ENCODE measurements at regions not wholly inside any gene's neighbourhood (a gene's known extent, or its start where the extent isn't known, plus 50 kb on each side); places are given as distances from the start of the nearest gene placed in this dataset.

- Histone ChIP-seq H2BK120ac (ENCODE audit: low read depth, low read length) (no peak overlapping the region), H2AFZ (ENCODE audit: low read length) (no peak overlapping the region), H2AK5ac (ENCODE audit: low read depth, low read length) (no peak overlapping the region), H3K36me3 (replicated peaks in 1 of 2; ENCODE audit: control insufficient read depth in 2 of 2, insufficient read depth in 2 of 2, low read length in 2 of 2) (no peaks in the 10 kb centered on the region), H3K9me3 (replicated peaks in 1 of 2; ENCODE audit: control insufficient read depth in 2 of 2, insufficient read depth in 1 of 2, low read depth in 1 of 2, low read length in 2 of 2) (peaks cover 0 to 2% of the 10 kb centered on the region in 2 donors), H3K4me1 (ENCODE audit: control insufficient read depth in 2 of 2, insufficient read depth in 1 of 2, low read depth in 1 of 2, low read length in 2 of 2) (no peaks in the 10 kb centered on the region), H3K18ac (ENCODE audit: low read length) (no peak overlapping the region), H3K4me3 (ENCODE audit: low read length in 2 of 2) (no peak overlapping the region), H3K14ac (ENCODE audit: low read length) (no peak overlapping the region), H3K27me3 (ENCODE audit: control insufficient read depth in 3 of 3, insufficient read depth in 3 of 3, low read depth in 1 of 3, low read length in 3 of 3) (no peaks in the 10 kb centered on the region), H2BK12ac (ENCODE audit: low read length) (no peak overlapping the region), H2BK15ac (ENCODE audit: low read length) (no peak overlapping the region), H3K23ac (ENCODE audit: low read depth, low read length, poor library complexity) (no peak overlapping the region), H4K91ac (ENCODE audit: low read depth, low read length, poor library complexity) (no peak overlapping the region), H3K4ac (ENCODE audit: low read length) (no peak overlapping the region), H4K8ac (ENCODE audit: low read depth, low read length) (no peak overlapping the region), H3K4me2 (ENCODE audit: insufficient read depth, low read length, poor library complexity, severe bottlenecking) (no peak overlapping the region), H3K27ac (replicated peaks; ENCODE audit: low read length) (no peak overlapping the region), H2BK5ac (ENCODE audit: low read length) (no peak overlapping the region), H3K9ac (ENCODE audit: low read depth, low read length, poor library complexity) (no peak overlapping the region), H3K79me1 (ENCODE audit: low read depth, low read length) (no peaks in the 10 kb centered on the region)
- WGBS, 2 donors (ENCODE audit: extremely low coverage in 2 of 2, insufficient read length in 2 of 2, insufficient replicate concordance in 1 of 2), result no CpG with 5 or more reads among the region's 1 CpG
- DNase-seq (ENCODE audit: low spot score), result no peak
These were observed 933.2 kb downstream of the TRIB2 start for GRCh38 chr2:13649918-13650317.

GRCh38 chr2:13650586-13651180 lies 933.9 kb downstream of the TRIB2 start:
- no peaks in the 10 kb centered on the region for H3K79me1 ChIP-seq (ENCODE audit: low read depth, low read length)
- H4K8ac ChIP-seq (ENCODE audit: low read depth, low read length), result no peak overlapping the region

DNA sequence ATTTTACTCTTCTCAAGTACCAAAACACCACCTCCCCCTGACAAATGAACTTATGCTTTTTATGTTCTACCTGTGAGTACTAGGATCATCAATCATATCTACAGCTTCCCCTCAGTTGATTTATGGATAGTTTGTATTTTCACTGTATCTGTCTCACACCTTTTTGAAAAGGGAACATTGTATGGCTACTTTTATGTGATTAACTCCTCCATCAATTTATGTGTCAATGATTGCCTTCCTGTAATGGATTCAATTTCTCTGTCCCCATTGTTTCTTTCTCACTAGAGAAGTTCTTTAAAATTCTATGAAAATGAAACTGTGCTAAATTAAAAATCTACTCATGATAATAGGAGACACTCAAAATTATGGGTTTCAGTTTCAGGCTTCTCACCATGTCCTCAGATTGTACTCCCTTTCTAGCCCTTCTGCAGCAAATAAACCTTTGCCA lies 935.0 kb downstream of the TRIB2 start:
- Histone ChIP-seq H2AFZ (ENCODE audit: low read length) (no peak overlapping the region), H2BK5ac (ENCODE audit: low read length) (no peak overlapping the region), H4K8ac (ENCODE audit: low read depth, low read length) (no peak overlapping the region), H3K4me2 (ENCODE audit: insufficient read depth, low read length, poor library complexity, severe bottlenecking) (no peak overlapping the region), H3K36me3 (replicated peaks in 1 of 2; ENCODE audit: control insufficient read depth in 2 of 2, insufficient read depth in 2 of 2, low read length in 2 of 2) (no peaks in the 10 kb centered on the region), H3K27me3 (ENCODE audit: control insufficient read depth in 3 of 3, insufficient read depth in 3 of 3, low read depth in 1 of 3, low read length in 3 of 3) (no peaks in the 10 kb centered on the region), H2BK120ac (ENCODE audit: low read depth, low read length) (no peak overlapping the region), H3K23ac (ENCODE audit: low read depth, low read length, poor library complexity) (no peak overlapping the region), H4K91ac (ENCODE audit: low read depth, low read length, poor library complexity) (no peak overlapping the region), H3K9ac (ENCODE audit: low read depth, low read length, poor library complexity) (no peak overlapping the region), H3K14ac (ENCODE audit: low read length) (no peak overlapping the region), H3K4me1 (ENCODE audit: control insufficient read depth in 2 of 2, insufficient read depth in 1 of 2, low read depth in 1 of 2, low read length in 2 of 2) (no peaks in the 10 kb centered on the region), H3K27ac (replicated peaks; ENCODE audit: low read length) (no peak overlapping the region), H3K79me1 (ENCODE audit: low read depth, low read length) (no peaks in the 10 kb centered on the region), H2AK5ac (ENCODE audit: low read depth, low read length) (no peak overlapping the region), H2BK15ac (ENCODE audit: low read length) (no peak overlapping the region), H2BK12ac (ENCODE audit: low read length) (no peak overlapping the region), H3K9me3 (replicated peaks in 1 of 2; ENCODE audit: control insufficient read depth in 2 of 2, insufficient read depth in 1 of 2, low read depth in 1 of 2, low read length in 2 of 2) (peaks cover 0 to 2% of the 10 kb centered on the region in 2 donors), H3K4me3 (ENCODE audit: low read length in 2 of 2) (no peak overlapping the region), H3K4ac (ENCODE audit: low read length) (no peak overlapping the region), H3K18ac (ENCODE audit: low read length) (no peak overlapping the region)
- no peak for DNase-seq (ENCODE audit: low spot score)

More at GRCh38 chr2:13650586-13651180, 933.9 kb downstream of the TRIB2 start:
- no peak overlapping the region for H3K4ac ChIP-seq (ENCODE audit: low read length)
- WGBS, 2 donors (ENCODE audit: extremely low coverage in 2 of 2, insufficient read length in 2 of 2, insufficient replicate concordance in 1 of 2), result no CpG with 5 or more reads among the region's 3 CpGs
- peaks cover 0 to 2% of the 10 kb centered on the region in 2 donors for H3K9me3 ChIP-seq (replicated peaks in 1 of 2; ENCODE audit: control insufficient read depth in 2 of 2, insufficient read depth in 1 of 2, low read depth in 1 of 2, low read length in 2 of 2)
- no peak overlapping the region for H3K18ac ChIP-seq (ENCODE audit: low read length)
- H3K4me2 ChIP-seq (ENCODE audit: insufficient read depth, low read length, poor library complexity, severe bottlenecking), result no peak overlapping the region
- no peaks in the 10 kb centered on the region for H3K27me3 ChIP-seq (ENCODE audit: control insufficient read depth in 3 of 3, insufficient read depth in 3 of 3, low read depth in 1 of 3, low read length in 3 of 3)
- H3K9ac ChIP-seq (ENCODE audit: low read depth, low read length, poor library complexity), result no peak overlapping the region
- no peak overlapping the region for H3K27ac ChIP-seq (replicated peaks; ENCODE audit: low read length)
- H2BK15ac ChIP-seq (ENCODE audit: low read length), result no peak overlapping the region
- H2BK12ac ChIP-seq (ENCODE audit: low read length), result no peak overlapping the region
- no peak overlapping the region for H2BK120ac ChIP-seq (ENCODE audit: low read depth, low read length)
- no peaks in the 10 kb centered on the region for H3K36me3 ChIP-seq (replicated peaks in 1 of 2; ENCODE audit: control insufficient read depth in 2 of 2, insufficient read depth in 2 of 2, low read length in 2 of 2)
- no peak overlapping the region for H3K14ac ChIP-seq (ENCODE audit: low read length)
- H3K4me3 ChIP-seq (ENCODE audit: low read length in 2 of 2), result no peak overlapping the region
- no peak overlapping the region for H2AFZ ChIP-seq (ENCODE audit: low read length)
- H2BK5ac ChIP-seq (ENCODE audit: low read length), result no peak overlapping the region
- no peak overlapping the region for H4K91ac ChIP-seq (ENCODE audit: low read depth, low read length, poor library complexity)
- H3K4me1 ChIP-seq (ENCODE audit: control insufficient read depth in 2 of 2, insufficient read depth in 1 of 2, low read depth in 1 of 2, low read length in 2 of 2), result no peaks in the 10 kb centered on the region
- no peak overlapping the region for H3K23ac ChIP-seq (ENCODE audit: low read depth, low read length, poor library complexity)
- no peak overlapping the region for H2AK5ac ChIP-seq (ENCODE audit: low read depth, low read length)
- no peak for DNase-seq (ENCODE audit: low spot score)

DNA sequence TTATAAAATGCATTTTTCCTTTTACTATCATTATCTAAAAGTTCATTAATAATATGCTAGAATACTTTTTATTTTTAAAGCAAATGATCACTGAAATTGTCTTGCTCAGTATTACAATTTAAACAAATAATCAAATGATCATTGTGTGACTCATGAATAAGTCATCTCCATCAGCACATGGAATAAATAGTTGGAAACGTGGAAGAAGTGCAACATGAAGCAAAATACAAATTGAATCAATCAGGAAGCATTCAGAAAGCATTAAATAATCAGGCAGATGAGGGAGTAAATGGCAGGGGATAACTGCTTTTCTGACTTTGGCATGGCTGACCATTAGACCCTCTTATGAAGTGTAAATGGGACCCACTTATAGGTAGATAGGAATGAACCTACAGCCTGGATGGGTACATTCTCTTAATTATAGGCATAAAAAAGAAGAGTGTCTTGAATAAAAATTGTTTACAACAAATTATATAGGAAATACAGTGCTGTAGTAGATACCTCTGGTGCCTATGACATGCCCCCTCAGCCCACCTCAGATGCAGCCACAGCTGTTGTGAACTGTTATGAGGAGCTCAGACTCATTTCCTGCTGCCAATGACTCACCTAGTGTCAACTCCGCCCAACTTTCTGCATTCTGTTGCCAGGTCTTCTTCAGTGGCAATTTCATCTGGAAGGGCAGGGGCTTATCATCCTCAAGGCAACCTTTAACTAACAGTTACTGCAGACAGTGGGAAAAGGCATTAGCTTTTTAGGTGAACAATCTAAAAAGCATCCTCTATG lies 936.0 kb downstream of the TRIB2 start:
- no peak overlapping the region for H2BK15ac ChIP-seq (ENCODE audit: low read length)
- H3K14ac ChIP-seq (ENCODE audit: low read length), result no peak overlapping the region
- no peak overlapping the region for H3K23ac ChIP-seq (ENCODE audit: low read depth, low read length, poor library complexity)
- H3K79me1 ChIP-seq (ENCODE audit: low read depth, low read length), result no peaks in the 10 kb centered on the region
- no peak for DNase-seq (ENCODE audit: low spot score)
- H3K27ac ChIP-seq (replicated peaks; ENCODE audit: low read length), result no peak overlapping the region
- no peak overlapping the region for H2BK120ac ChIP-seq (ENCODE audit: low read depth, low read length)
- H2AFZ ChIP-seq (ENCODE audit: low read length), result no peak overlapping the region
- no peak overlapping the region for H3K18ac ChIP-seq (ENCODE audit: low read length)
- H3K4ac ChIP-seq (ENCODE audit: low read length), result no peak overlapping the region
- H3K36me3 ChIP-seq (replicated peaks in 1 of 2; ENCODE audit: control insufficient read depth in 2 of 2, insufficient read depth in 2 of 2, low read length in 2 of 2), result no peaks in the 10 kb centered on the region
- H4K91ac ChIP-seq (ENCODE audit: low read depth, low read length, poor library complexity), result no peak overlapping the region
- no peak overlapping the region for H3K9ac ChIP-seq (ENCODE audit: low read depth, low read length, poor library complexity)
- no peak overlapping the region for H2BK12ac ChIP-seq (ENCODE audit: low read length)
- no CpG with 5 or more reads among the region's 2 CpGs for WGBS, 2 donors (ENCODE audit: extremely low coverage in 2 of 2, insufficient read length in 2 of 2, insufficient replicate concordance in 1 of 2)
- no peak overlapping the region for H2AK5ac ChIP-seq (ENCODE audit: low read depth, low read length)
- no peak overlapping the region for H3K4me3 ChIP-seq (ENCODE audit: low read length in 2 of 2)
- no peak overlapping the region for H4K8ac ChIP-seq (ENCODE audit: low read depth, low read length)
- H3K27me3 ChIP-seq (ENCODE audit: control insufficient read depth in 3 of 3, insufficient read depth in 3 of 3, low read depth in 1 of 3, low read length in 3 of 3), result no peaks in the 10 kb centered on the region
- no peak overlapping the region for H2BK5ac ChIP-seq (ENCODE audit: low read length)
- H3K9me3 ChIP-seq (replicated peaks in 1 of 2; ENCODE audit: control insufficient read depth in 2 of 2, insufficient read depth in 1 of 2, low read depth in 1 of 2, low read length in 2 of 2), result peaks cover 0 to 2% of the 10 kb centered on the region in 2 donors
- H3K4me1 ChIP-seq (ENCODE audit: control insufficient read depth in 2 of 2, insufficient read depth in 1 of 2, low read depth in 1 of 2, low read length in 2 of 2), result no peaks in the 10 kb centered on the region
- no peak overlapping the region for H3K4me2 ChIP-seq (ENCODE audit: insufficient read depth, low read length, poor library complexity, severe bottlenecking)

Measured in neuronal stem cell (in vitro differentiated cells).